ENCODE measurements at regions not wholly inside any gene's neighbourhood (a gene's known extent, or its start where the extent isn't known, plus 50 kb on each side); places are given as distances from the start of the nearest gene placed in this dataset.

GRCh38 chr15:39173426-39173825, 407.5 kb upstream of the THBS1 start:
- no peak for TF ChIP-seq CTCF (IDR thresholded peaks at IDR 0.05)
- TF ChIP-seq FOXK1 (CRISPR knock-in tag; IDR thresholded peaks at IDR 0.05), result no peak
- TF ChIP-seq FOXJ3 (CRISPR knock-in tag; IDR thresholded peaks at IDR 0.05; ENCODE audit: borderline replicate concordance), result no peak
- no peak for TF ChIP-seq ERG (CRISPR knock-in tag; IDR thresholded peaks at IDR 0.05)
- TF ChIP-seq ELF4 (CRISPR knock-in tag; IDR thresholded peaks at IDR 0.05; ENCODE audit: low read depth), result no peak
- TF ChIP-seq ZNF281 (CRISPR knock-in tag; IDR thresholded peaks at IDR 0.05), result no peak
- TF ChIP-seq JUN (CRISPR knock-in tag; IDR thresholded peaks at IDR 0.05), result no peak
- no peak for TF ChIP-seq ZNF263 (CRISPR knock-in tag; IDR thresholded peaks at IDR 0.05; ENCODE audit: low read depth)
